DND-41 (cell line): ENCODE measurements at regions not wholly inside any gene's neighbourhood (a gene's known extent, or its start where the extent isn't known, plus 50 kb on each side); places are given as distances from the start of the nearest gene placed in this dataset.

Experiments used
- EZH2 ChIP-seq: IDR thresholded peaks from 3 replicates; pipeline ENCODE4 v1.6.1; 2012; ENCODE audit warnings: borderline replicate concordance, low read depth, mild to moderate bottlenecking, moderate library complexity, low read length, inconsistent platforms; ENCODE audit not compliant: severe bottlenecking
- TF ChIP-seq, protein P1 (sequence below): IDR thresholded peaks from 2 replicates; pipeline ENCODE4 v1.5.1; 2012; ENCODE audit warnings: borderline replicate concordance, low read length, moderate library complexity, mild to moderate bottlenecking; ENCODE audit not compliant: poor library complexity, severe bottlenecking; ENCODE audit errors: extremely low read depth

DNA sequence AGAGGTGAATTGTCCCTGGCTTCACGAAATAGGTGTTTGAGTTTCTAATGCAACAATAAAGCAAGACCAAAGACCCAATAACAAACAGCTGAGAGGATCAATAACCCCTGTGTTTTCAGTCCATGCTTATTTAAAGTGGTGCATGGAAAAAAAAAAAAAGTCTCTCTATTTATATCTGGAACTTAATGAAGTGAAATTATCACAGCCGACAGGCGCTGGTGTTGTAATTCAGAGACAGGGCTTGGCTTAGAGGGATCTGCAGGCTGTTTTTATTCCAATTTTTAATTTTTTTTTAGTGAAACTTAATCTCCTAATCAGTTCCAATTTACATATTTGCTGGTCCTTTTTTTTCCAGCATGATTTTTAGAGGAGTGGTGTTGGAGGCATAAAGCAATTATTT lies 858.2 kb upstream of the SOX9 start:
- TF ChIP-seq, protein P1, sequence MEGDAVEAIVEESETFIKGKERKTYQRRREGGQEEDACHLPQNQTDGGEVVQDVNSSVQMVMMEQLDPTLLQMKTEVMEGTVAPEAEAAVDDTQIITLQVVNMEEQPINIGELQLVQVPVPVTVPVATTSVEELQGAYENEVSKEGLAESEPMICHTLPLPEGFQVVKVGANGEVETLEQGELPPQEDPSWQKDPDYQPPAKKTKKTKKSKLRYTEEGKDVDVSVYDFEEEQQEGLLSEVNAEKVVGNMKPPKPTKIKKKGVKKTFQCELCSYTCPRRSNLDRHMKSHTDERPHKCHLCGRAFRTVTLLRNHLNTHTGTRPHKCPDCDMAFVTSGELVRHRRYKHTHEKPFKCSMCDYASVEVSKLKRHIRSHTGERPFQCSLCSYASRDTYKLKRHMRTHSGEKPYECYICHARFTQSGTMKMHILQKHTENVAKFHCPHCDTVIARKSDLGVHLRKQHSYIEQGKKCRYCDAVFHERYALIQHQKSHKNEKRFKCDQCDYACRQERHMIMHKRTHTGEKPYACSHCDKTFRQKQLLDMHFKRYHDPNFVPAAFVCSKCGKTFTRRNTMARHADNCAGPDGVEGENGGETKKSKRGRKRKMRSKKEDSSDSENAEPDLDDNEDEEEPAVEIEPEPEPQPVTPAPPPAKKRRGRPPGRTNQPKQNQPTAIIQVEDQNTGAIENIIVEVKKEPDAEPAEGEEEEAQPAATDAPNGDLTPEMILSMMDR, result no peak
- TF ChIP-seq EZH2, result no peak
